ENCODE measurements at regions not wholly inside any gene's neighbourhood (a gene's known extent, or its start where the extent isn't known, plus 50 kb on each side); places are given as distances from the start of the nearest gene placed in this dataset.

- TF ChIP-seq POLR2A (IDR thresholded peaks at IDR 0.05) = no peak
- no peak for TF ChIP-seq POLR2AphosphoS5 (IDR thresholded peaks at IDR 0.05)
- TF ChIP-seq CTCF (IDR thresholded peaks at IDR 0.05) = no peak
Observed at GRCh38 chr3:178152988-178153387, 383.2 kb upstream of the KCNMB2 start.
